A549 (cell line): ENCODE measurements at regions not wholly inside any gene's neighbourhood (a gene's known extent, or its start where the extent isn't known, plus 50 kb on each side); places are given as distances from the start of the nearest gene placed in this dataset.

Source experiments
- EHMT2 ChIP-seq: fragments of 200-600 bp; sonication (generic); IDR thresholded peaks from 2 replicates; pipeline ENCODE4 v1.6.1; 2016; ENCODE audit warnings: antibody characterized with exemption, low read depth, mild to moderate bottlenecking, moderate library complexity
- EP300 ChIP-seq, 2 experiments: fragments of >200 bp; sonication (Bioruptor Twin); formaldehyde crosslinking; IDR thresholded peaks; 2 replicates in 1 of 2; 3 replicates in 1 of 2; pipeline ENCODE4 v1.6.1; 2016 to 2017
- FOSL2 ChIP-seq, 2 experiments: fragments of 450-650 bp in 1 of 2; fragments of >200 bp in 1 of 2; sonication (Bioruptor Twin) in 1 of 2; formaldehyde crosslinking; IDR thresholded peaks; 2 replicates each; pipeline versions ENCODE4 v1.5.0 to v1.6.1; 2016 to 2020; ENCODE audit warnings: mild to moderate bottlenecking in 1 of 2, moderate library complexity in 1 of 2
- HOXB13 ChIP-seq: fragments of 250-450 bp; sonication (Bioruptor Pico); IDR thresholded peaks from 2 replicates; pipeline ENCODE4 v1.5.0; 2020; ENCODE audit warnings: low read depth, mild to moderate bottlenecking, moderate library complexity
- KDM5A ChIP-seq: fragments of 200-600 bp; sonication (generic); IDR thresholded peaks from 2 replicates; pipeline ENCODE4 v1.6.1; 2016; ENCODE audit warnings: antibody characterized with exemption, mild to moderate bottlenecking
- POLR2A ChIP-seq: IDR thresholded peaks from 2 replicates; pipeline ENCODE4 v1.6.1; 2012; ENCODE audit warnings: mild to moderate bottlenecking, low read length
- TF ChIP-seq, protein P1 (sequence below): fragments of >200 bp; sonication (Bioruptor Twin); formaldehyde crosslinking; IDR thresholded peaks from 3 replicates; pipeline ENCODE4 v1.5.1; 2016

DNA sequence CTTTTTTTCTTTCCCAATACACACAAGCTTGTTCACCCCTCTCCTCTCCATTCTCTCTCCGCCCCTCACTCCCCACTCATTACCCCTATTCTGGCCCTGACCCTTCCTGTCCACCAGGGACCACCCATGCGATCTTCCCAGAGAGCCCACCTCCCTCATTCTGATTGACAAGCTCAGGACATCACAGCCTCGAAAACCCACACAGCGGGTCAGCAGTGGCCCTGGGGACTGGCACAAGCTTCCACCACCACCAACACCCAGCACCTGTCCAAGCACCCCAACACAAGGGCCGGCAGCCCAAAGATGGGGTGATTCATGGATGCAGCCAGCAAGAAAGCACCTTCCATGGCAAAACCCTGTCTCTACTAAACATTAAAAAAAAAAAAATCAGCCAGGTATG lies 50.0 kb upstream of the USP6NL start:
- TF ChIP-seq KDM5A (no peak), HOXB13 (CRISPR knock-in tag) (no peak), EP300 (IDR thresholded peaks at IDR 0.05) (no peak), EHMT2 (no peak), POLR2A (no peak), FOSL2 (IDR thresholded peaks at IDR 0.05) (no peak), FOSL2 (CRISPR knock-in tag; IDR thresholded peaks at IDR 0.05) (no peak)
- TF ChIP-seq, protein P1, sequence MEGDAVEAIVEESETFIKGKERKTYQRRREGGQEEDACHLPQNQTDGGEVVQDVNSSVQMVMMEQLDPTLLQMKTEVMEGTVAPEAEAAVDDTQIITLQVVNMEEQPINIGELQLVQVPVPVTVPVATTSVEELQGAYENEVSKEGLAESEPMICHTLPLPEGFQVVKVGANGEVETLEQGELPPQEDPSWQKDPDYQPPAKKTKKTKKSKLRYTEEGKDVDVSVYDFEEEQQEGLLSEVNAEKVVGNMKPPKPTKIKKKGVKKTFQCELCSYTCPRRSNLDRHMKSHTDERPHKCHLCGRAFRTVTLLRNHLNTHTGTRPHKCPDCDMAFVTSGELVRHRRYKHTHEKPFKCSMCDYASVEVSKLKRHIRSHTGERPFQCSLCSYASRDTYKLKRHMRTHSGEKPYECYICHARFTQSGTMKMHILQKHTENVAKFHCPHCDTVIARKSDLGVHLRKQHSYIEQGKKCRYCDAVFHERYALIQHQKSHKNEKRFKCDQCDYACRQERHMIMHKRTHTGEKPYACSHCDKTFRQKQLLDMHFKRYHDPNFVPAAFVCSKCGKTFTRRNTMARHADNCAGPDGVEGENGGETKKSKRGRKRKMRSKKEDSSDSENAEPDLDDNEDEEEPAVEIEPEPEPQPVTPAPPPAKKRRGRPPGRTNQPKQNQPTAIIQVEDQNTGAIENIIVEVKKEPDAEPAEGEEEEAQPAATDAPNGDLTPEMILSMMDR, result no peak
